ENCODE measurements at regions not wholly inside any gene's neighbourhood (a gene's known extent, or its start where the extent isn't known, plus 50 kb on each side); places are given as distances from the start of the nearest gene placed in this dataset.
"Not testable (repeated sequence)": the region's sequence is repeated elsewhere in the genome, so short reads cannot be mapped to it uniquely, and the experiment has no call there.

- not testable (repeated sequence) for H3K4me2 ChIP-seq (ENCODE audit: low read depth, low read length, poor library complexity, severe bottlenecking); H2AFZ ChIP-seq (ENCODE audit: low read depth, low read length, severe bottlenecking); H3K79me2 ChIP-seq (ENCODE audit: insufficient read depth, low read length); H3K9ac ChIP-seq (ENCODE audit: low read length); H3K9me2 ChIP-seq (replicated peaks; ENCODE audit: insufficient read depth, low read length); H3K27ac ChIP-seq (ENCODE audit: low read depth, low read length); H3K9me3 ChIP-seq (ENCODE audit: insufficient read depth, low read length); H3F3A ChIP-seq (ENCODE audit: insufficient read depth); H4K20me1 ChIP-seq (ENCODE audit: low read depth, low read length); H3K4me3 ChIP-seq (ENCODE audit: insufficient read depth, low read length, poor library complexity, severe bottlenecking); H3K36me3 ChIP-seq (ENCODE audit: low read length); H3K27me3 ChIP-seq (ENCODE audit: low read length)
These were observed 115.3 kb upstream of the NBPF26 start for GRCh38 chr1:120608314-120609014.

- not testable (repeated sequence) for H3K4me3 ChIP-seq (ENCODE audit: insufficient read depth, low read length, poor library complexity, severe bottlenecking); H3K27me3 ChIP-seq (ENCODE audit: low read length); H3K36me3 ChIP-seq (ENCODE audit: low read length); H3K9ac ChIP-seq (ENCODE audit: low read length); H3K4me2 ChIP-seq (ENCODE audit: low read depth, low read length, poor library complexity, severe bottlenecking); H3K9me2 ChIP-seq (replicated peaks; ENCODE audit: insufficient read depth, low read length); H3K9me3 ChIP-seq (ENCODE audit: insufficient read depth, low read length); H3K27ac ChIP-seq (ENCODE audit: low read depth, low read length); H2AFZ ChIP-seq (ENCODE audit: low read depth, low read length, severe bottlenecking); H3F3A ChIP-seq (ENCODE audit: insufficient read depth); H4K20me1 ChIP-seq (ENCODE audit: low read depth, low read length); H3K79me2 ChIP-seq (ENCODE audit: insufficient read depth, low read length)
These were observed 114.7 kb upstream of the NBPF26 start for GRCh38 chr1:120609015-120609573.

- not testable (repeated sequence) for H3K4me3 ChIP-seq (ENCODE audit: insufficient read depth, low read length, poor library complexity, severe bottlenecking); H3F3A ChIP-seq (ENCODE audit: insufficient read depth); H3K4me2 ChIP-seq (ENCODE audit: low read depth, low read length, poor library complexity, severe bottlenecking); H2AFZ ChIP-seq (ENCODE audit: low read depth, low read length, severe bottlenecking); H3K79me2 ChIP-seq (ENCODE audit: insufficient read depth, low read length); H3K9ac ChIP-seq (ENCODE audit: low read length); H4K20me1 ChIP-seq (ENCODE audit: low read depth, low read length); H3K9me2 ChIP-seq (replicated peaks; ENCODE audit: insufficient read depth, low read length); H3K27ac ChIP-seq (ENCODE audit: low read depth, low read length); H3K9me3 ChIP-seq (ENCODE audit: insufficient read depth, low read length); H3K27me3 ChIP-seq (ENCODE audit: low read length); H3K36me3 ChIP-seq (ENCODE audit: low read length)
These were observed 113.9 kb upstream of the NBPF26 start for GRCh38 chr1:120609834-120610233.

GRCh38 chr1:120614931-120615639 is 108.7 kb upstream of the NBPF26 start:
- H3K4me2 ChIP-seq (ENCODE audit: low read depth, low read length, poor library complexity, severe bottlenecking); H3K27me3 ChIP-seq (ENCODE audit: low read length); H3K9ac ChIP-seq (ENCODE audit: low read length); H3K79me2 ChIP-seq (ENCODE audit: insufficient read depth, low read length); H3K9me3 ChIP-seq (ENCODE audit: insufficient read depth, low read length); H3K36me3 ChIP-seq (ENCODE audit: low read length); H3K27ac ChIP-seq (ENCODE audit: low read depth, low read length); H3K9me2 ChIP-seq (replicated peaks; ENCODE audit: insufficient read depth, low read length); H3K4me3 ChIP-seq (ENCODE audit: insufficient read depth, low read length, poor library complexity, severe bottlenecking); H3F3A ChIP-seq (ENCODE audit: insufficient read depth); H4K20me1 ChIP-seq (ENCODE audit: low read depth, low read length); H2AFZ ChIP-seq (ENCODE audit: low read depth, low read length, severe bottlenecking): not testable (repeated sequence)

GRCh38 chr1:120617493-120617892 is 106.3 kb upstream of the NBPF26 start:
- not testable (repeated sequence) for H3K36me3 ChIP-seq (ENCODE audit: low read length); H3K27ac ChIP-seq (ENCODE audit: low read depth, low read length); H3K4me2 ChIP-seq (ENCODE audit: low read depth, low read length, poor library complexity, severe bottlenecking); H4K20me1 ChIP-seq (ENCODE audit: low read depth, low read length); H3K4me3 ChIP-seq (ENCODE audit: insufficient read depth, low read length, poor library complexity, severe bottlenecking); H3F3A ChIP-seq (ENCODE audit: insufficient read depth); H3K27me3 ChIP-seq (ENCODE audit: low read length); H3K9me2 ChIP-seq (replicated peaks; ENCODE audit: insufficient read depth, low read length); H3K9ac ChIP-seq (ENCODE audit: low read length); H2AFZ ChIP-seq (ENCODE audit: low read depth, low read length, severe bottlenecking); H3K9me3 ChIP-seq (ENCODE audit: insufficient read depth, low read length); H3K79me2 ChIP-seq (ENCODE audit: insufficient read depth, low read length)

GRCh38 chr1:120619867-120620692 is 103.7 kb upstream of the NBPF26 start:
- not testable (repeated sequence) for H3K27ac ChIP-seq (ENCODE audit: low read depth, low read length); H3K79me2 ChIP-seq (ENCODE audit: insufficient read depth, low read length); H3K9ac ChIP-seq (ENCODE audit: low read length); H3F3A ChIP-seq (ENCODE audit: insufficient read depth); H3K9me3 ChIP-seq (ENCODE audit: insufficient read depth, low read length); H4K20me1 ChIP-seq (ENCODE audit: low read depth, low read length); H3K36me3 ChIP-seq (ENCODE audit: low read length); H3K4me2 ChIP-seq (ENCODE audit: low read depth, low read length, poor library complexity, severe bottlenecking); H2AFZ ChIP-seq (ENCODE audit: low read depth, low read length, severe bottlenecking); H3K27me3 ChIP-seq (ENCODE audit: low read length); H3K9me2 ChIP-seq (replicated peaks; ENCODE audit: insufficient read depth, low read length); H3K4me3 ChIP-seq (ENCODE audit: insufficient read depth, low read length, poor library complexity, severe bottlenecking)

- H3K4me3 ChIP-seq (ENCODE audit: insufficient read depth, low read length, poor library complexity, severe bottlenecking); H4K20me1 ChIP-seq (ENCODE audit: low read depth, low read length); H3K27ac ChIP-seq (ENCODE audit: low read depth, low read length); H3K79me2 ChIP-seq (ENCODE audit: insufficient read depth, low read length); H3K9ac ChIP-seq (ENCODE audit: low read length); H3K9me3 ChIP-seq (ENCODE audit: insufficient read depth, low read length); H3K9me2 ChIP-seq (replicated peaks; ENCODE audit: insufficient read depth, low read length); H3K36me3 ChIP-seq (ENCODE audit: low read length); H2AFZ ChIP-seq (ENCODE audit: low read depth, low read length, severe bottlenecking); H3K27me3 ChIP-seq (ENCODE audit: low read length); H3K4me2 ChIP-seq (ENCODE audit: low read depth, low read length, poor library complexity, severe bottlenecking); H3F3A ChIP-seq (ENCODE audit: insufficient read depth): not testable (repeated sequence)
These were observed 103.1 kb upstream of the NBPF26 start for GRCh38 chr1:120620693-120620969.

- H3K27me3 ChIP-seq (ENCODE audit: low read length); H2AFZ ChIP-seq (ENCODE audit: low read depth, low read length, severe bottlenecking); H3F3A ChIP-seq (ENCODE audit: insufficient read depth); H3K9ac ChIP-seq (ENCODE audit: low read length); H3K4me2 ChIP-seq (ENCODE audit: low read depth, low read length, poor library complexity, severe bottlenecking); H3K9me2 ChIP-seq (replicated peaks; ENCODE audit: insufficient read depth, low read length); H4K20me1 ChIP-seq (ENCODE audit: low read depth, low read length); H3K36me3 ChIP-seq (ENCODE audit: low read length); H3K9me3 ChIP-seq (ENCODE audit: insufficient read depth, low read length); H3K79me2 ChIP-seq (ENCODE audit: insufficient read depth, low read length); H3K27ac ChIP-seq (ENCODE audit: low read depth, low read length); H3K4me3 ChIP-seq (ENCODE audit: insufficient read depth, low read length, poor library complexity, severe bottlenecking): not testable (repeated sequence)
These were observed 102.5 kb upstream of the NBPF26 start for GRCh38 chr1:120621278-120621677.

Measured in SU-DHL-6 (cell line).